Mesothelial cell of epicardium (in vitro differentiated cells): ENCODE measurements at regions not wholly inside any gene's neighbourhood (a gene's known extent, or its start where the extent isn't known, plus 50 kb on each side); places are given as distances from the start of the nearest gene placed in this dataset.

Experiments used
- DNase-seq, 2 experiments: peaks; one replicate each; pipeline ENCODE4 v3.0.0; 2021; ENCODE audit warnings: low spot score in 2 of 2; ENCODE audit not compliant: unreplicated experiment in 2 of 2
- H3K27ac Mint-ChIP-seq: 2 replicates; pipeline ENCODE4 v1.8.0; 2021; ENCODE audit warnings: mixed read lengths
- H3K27me3 Mint-ChIP-seq: 2 replicates; pipeline ENCODE4 v1.8.0; 2021; ENCODE audit warnings: low read depth, mixed read lengths
- H3K36me3 Mint-ChIP-seq: 2 replicates; pipeline ENCODE4 v1.8.0; 2021; ENCODE audit warnings: mixed read lengths
- H3K4me1 Mint-ChIP-seq: 2 replicates; pipeline ENCODE4 v1.8.0; 2021; ENCODE audit warnings: mixed read lengths
- H3K4me3 Mint-ChIP-seq: 2 replicates; pipeline ENCODE4 v1.8.0; 2021; ENCODE audit warnings: mild to moderate bottlenecking, moderate library complexity, mixed read lengths
- H3K9me3 Mint-ChIP-seq: 2 replicates; pipeline ENCODE4 v1.8.0; 2021; ENCODE audit warnings: mixed read lengths
- TF ChIP-seq, protein P1 (sequence below): fragments of 200-600 bp; sonication (generic); IDR thresholded peaks from one replicate; pipeline ENCODE4 v1.5.0; 2021; ENCODE audit warnings: antibody characterized with exemption; ENCODE audit not compliant: unreplicated experiment

DNA sequence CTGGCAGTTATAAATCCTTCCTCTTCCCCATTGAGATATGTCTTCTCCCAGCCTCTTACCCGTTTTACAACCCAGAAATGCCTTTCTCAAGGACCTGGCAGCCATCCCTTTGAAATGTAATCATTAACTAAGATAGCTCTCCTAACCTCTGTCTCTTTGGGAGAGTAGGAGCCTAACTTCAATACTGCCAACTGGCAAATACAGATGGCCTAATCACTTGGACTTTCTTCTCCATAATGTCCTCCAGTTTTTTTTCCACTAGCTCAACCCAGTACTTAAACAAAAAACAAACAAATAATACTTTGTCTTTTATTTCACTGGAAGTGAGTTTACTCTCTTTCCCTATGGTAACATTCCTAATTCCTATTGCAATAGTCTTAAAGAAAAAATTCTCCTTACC lies 1391.1 kb downstream of the SUCLG1 start:
- TF ChIP-seq, protein P1, sequence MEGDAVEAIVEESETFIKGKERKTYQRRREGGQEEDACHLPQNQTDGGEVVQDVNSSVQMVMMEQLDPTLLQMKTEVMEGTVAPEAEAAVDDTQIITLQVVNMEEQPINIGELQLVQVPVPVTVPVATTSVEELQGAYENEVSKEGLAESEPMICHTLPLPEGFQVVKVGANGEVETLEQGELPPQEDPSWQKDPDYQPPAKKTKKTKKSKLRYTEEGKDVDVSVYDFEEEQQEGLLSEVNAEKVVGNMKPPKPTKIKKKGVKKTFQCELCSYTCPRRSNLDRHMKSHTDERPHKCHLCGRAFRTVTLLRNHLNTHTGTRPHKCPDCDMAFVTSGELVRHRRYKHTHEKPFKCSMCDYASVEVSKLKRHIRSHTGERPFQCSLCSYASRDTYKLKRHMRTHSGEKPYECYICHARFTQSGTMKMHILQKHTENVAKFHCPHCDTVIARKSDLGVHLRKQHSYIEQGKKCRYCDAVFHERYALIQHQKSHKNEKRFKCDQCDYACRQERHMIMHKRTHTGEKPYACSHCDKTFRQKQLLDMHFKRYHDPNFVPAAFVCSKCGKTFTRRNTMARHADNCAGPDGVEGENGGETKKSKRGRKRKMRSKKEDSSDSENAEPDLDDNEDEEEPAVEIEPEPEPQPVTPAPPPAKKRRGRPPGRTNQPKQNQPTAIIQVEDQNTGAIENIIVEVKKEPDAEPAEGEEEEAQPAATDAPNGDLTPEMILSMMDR: no peak
- H3K9me3 Mint-ChIP-seq: peaks cover 4% of the 10 kb centered on the region
- no peaks in the 10 kb centered on the region for H3K36me3 Mint-ChIP-seq
- H3K27ac Mint-ChIP-seq: no peak overlapping the region
- peaks cover 3% of the 10 kb centered on the region for H3K27me3 Mint-ChIP-seq
- DNase-seq: no peak
- H3K4me1 Mint-ChIP-seq: peaks cover 11% of the 10 kb centered on the region
- no peak overlapping the region for H3K4me3 Mint-ChIP-seq

DNA sequence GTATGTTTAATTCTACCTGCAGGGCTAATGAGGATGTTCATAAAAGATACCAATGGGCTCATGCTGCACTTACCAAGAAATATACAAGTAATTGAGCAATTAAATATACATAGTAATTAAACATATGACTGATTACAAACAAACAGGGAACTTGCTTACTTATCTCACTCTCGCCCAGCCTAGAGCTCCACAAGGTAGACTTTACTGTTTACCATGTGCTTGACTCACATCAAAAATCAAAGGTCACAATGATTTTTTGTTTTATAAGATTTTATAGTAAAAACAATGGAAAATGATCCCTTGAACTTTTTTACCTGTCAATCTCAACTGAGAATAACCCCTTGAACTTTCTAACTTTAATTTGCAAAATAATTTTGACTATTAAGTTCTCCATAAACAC lies 1395.1 kb downstream of the SUCLG1 start:
- DNase-seq: no peak
- H3K36me3 Mint-ChIP-seq: no peaks in the 10 kb centered on the region
- H3K27ac Mint-ChIP-seq: no peak overlapping the region
- no peak overlapping the region for H3K4me3 Mint-ChIP-seq
- H3K27me3 Mint-ChIP-seq: no peaks in the 10 kb centered on the region
- TF ChIP-seq, protein P1: no peak
- peaks cover 4% of the 10 kb centered on the region for H3K9me3 Mint-ChIP-seq
- H3K4me1 Mint-ChIP-seq: no peaks in the 10 kb centered on the region

DNA sequence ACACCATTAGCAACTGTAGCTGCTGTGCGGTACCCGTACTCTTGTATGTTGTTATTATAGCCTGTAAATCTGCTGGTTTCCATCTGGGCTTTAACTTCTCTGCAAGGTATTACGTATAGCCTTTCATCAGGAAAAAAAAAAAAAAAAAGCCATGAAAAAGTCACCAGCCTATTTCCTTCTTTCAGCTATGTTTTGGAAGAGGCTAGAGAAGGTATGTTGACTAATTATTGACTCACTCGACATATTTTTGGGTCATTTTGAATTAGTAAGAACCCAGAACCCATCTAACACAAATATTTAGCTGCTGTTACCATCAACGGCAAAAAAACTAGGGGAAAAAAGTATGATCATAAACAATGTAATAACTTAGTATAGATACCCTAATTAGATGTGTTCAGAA lies 1395.6 kb downstream of the SUCLG1 start:
- Mint-ChIP-seq H3K4me3 (no peak overlapping the region), H3K36me3 (peaks cover 2% of the 10 kb centered on the region), H3K27ac (no peak overlapping the region), H3K27me3 (no peaks in the 10 kb centered on the region), H3K4me1 (no peaks in the 10 kb centered on the region), H3K9me3 (peaks cover 8% of the 10 kb centered on the region)
- DNase-seq: no peak
- TF ChIP-seq, protein P1: no peak

DNA sequence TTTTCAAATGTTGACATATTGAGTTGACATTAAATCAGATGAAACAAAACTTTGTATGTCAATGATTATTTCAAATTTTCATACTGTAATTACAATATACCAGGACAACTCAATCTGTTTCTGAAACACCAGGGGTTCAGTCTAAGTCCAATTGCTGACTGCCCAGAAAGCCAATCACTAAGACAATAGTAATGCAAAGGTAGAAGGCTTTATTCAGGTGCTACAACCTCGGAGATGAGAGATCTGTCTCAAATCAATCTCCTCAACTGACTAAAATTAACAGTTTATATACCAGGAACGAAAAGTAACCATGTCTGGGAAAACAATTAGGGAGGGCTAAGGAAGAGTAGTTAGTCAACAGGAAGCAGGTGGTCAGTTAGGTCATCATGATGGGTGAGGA lies 1400.4 kb downstream of the SUCLG1 start:
- Mint-ChIP-seq H3K27ac (no peak overlapping the region), H3K9me3 (peaks cover 7% of the 10 kb centered on the region), H3K4me1 (peaks cover 3% of the 10 kb centered on the region), H3K27me3 (no peaks in the 10 kb centered on the region), H3K36me3 (peaks cover 2% of the 10 kb centered on the region), H3K4me3 (no peak overlapping the region)
- DNase-seq: no peak
- TF ChIP-seq, protein P1: no peak

DNA sequence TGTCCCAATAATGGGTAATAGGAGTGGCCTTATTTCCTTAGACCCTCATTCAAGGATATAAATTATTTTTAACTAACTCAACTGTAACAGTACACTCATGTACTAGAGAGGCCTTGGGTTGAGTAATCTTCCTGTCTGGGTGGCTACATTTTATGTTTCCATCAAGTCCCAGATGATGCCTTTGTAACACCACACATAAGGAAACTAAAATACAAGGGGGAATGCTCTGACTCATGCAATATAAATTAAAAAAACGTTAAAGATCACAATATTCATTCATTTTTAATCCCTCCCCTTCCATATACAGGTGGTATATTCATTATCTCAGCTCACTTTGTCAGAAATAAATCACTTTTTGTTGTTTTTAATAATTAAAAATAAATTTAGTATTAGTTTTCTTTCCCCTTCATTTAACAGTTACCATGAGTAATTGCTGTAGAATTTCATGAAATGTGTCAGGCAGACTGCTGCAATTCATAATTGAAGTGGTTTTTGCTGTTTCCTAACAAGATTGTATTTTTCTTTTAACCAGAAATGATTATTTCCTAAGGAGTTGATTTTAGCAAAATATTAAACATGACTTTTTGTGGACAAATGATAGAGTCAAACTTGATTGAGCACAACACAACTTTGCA lies 1403.6 kb downstream of the SUCLG1 start:
- TF ChIP-seq, protein P1: no peak
- Mint-ChIP-seq H3K36me3 (peaks cover 4% of the 10 kb centered on the region), H3K27ac (no peak overlapping the region), H3K4me1 (peaks cover 14% of the 10 kb centered on the region), H3K27me3 (no peaks in the 10 kb centered on the region), H3K4me3 (no peak overlapping the region), H3K9me3 (peaks cover 16% of the 10 kb centered on the region)
- DNase-seq: no peak

DNA sequence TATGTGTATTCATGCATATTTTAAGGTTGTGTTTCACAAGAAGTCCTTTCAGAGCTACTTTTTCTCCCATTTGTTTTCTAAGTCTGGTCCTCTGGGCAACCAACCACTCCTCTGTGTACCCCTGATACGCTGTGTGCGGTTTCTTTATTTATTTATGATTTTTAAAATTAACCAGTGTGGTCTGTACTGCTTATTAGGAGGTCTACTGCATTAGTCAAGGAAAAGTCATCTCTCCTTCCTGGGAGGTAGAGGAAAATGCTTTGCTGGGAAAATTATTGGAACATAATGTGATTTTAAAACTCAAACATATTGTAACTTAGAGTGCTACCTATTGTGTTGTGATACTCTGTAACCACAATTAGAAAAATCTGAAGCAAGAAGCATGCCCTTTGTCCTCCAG lies 1404.3 kb downstream of the SUCLG1 start:
- H3K27me3 Mint-ChIP-seq: no peaks in the 10 kb centered on the region

More for the DNA sequence above, 1404.3 kb downstream of the SUCLG1 start:
- H3K27ac Mint-ChIP-seq: no peak overlapping the region
- DNase-seq: no peak
- peaks cover 4% of the 10 kb centered on the region for H3K36me3 Mint-ChIP-seq
- H3K4me3 Mint-ChIP-seq: no peak overlapping the region
- TF ChIP-seq, protein P1: no peak
- H3K9me3 Mint-ChIP-seq: peaks cover 16% of the 10 kb centered on the region
- peaks cover 14% of the 10 kb centered on the region for H3K4me1 Mint-ChIP-seq
